HG03039 (cell line): ENCODE measurements at regions not wholly inside any gene's neighbourhood (a gene's known extent, or its start where the extent isn't known, plus 50 kb on each side); places are given as distances from the start of the nearest gene placed in this dataset.
"Not testable (repeated sequence)": the region's sequence is repeated elsewhere in the genome, so short reads cannot be mapped to it uniquely, and the experiment has no call there.

Source experiments
- ATAC-seq: cut with Tn5 transposase; IDR thresholded peaks from one replicate; pipeline ENCODE4 v1.9.1; 2021; ENCODE audit warnings: mild to moderate bottlenecking, moderate library complexity; ENCODE audit not compliant: unreplicated experiment

GRCh38 chr4:117014236-117014635 lies 71.1 kb downstream of the TRAM1L1 start:
- ATAC-seq: no peak

- no peak for ATAC-seq
Measured at GRCh38 chr4:117010671-117011070, 74.7 kb downstream of the TRAM1L1 start.

GRCh38 chr4:117001077-117001476 lies 84.3 kb downstream of the TRAM1L1 start:
- no peak for ATAC-seq

GRCh38 chr4:116982656-116983055 lies 102.7 kb downstream of the TRAM1L1 start:
- no peak for ATAC-seq

GRCh38 chr4:116980436-116980835 lies 104.9 kb downstream of the TRAM1L1 start:
- not testable (repeated sequence) for ATAC-seq

GRCh38 chr4:116959045-116959444 lies 126.3 kb downstream of the TRAM1L1 start:
- no peak for ATAC-seq

- no peak for ATAC-seq
Measured at GRCh38 chr4:116953947-116954346, 131.4 kb downstream of the TRAM1L1 start.

GRCh38 chr4:116952530-116953136 lies 132.7 kb downstream of the TRAM1L1 start:
- no peak for ATAC-seq

- ATAC-seq: no peak
Measured at GRCh38 chr4:116949856-116950255, 135.5 kb downstream of the TRAM1L1 start.

- ATAC-seq: no peak
Measured at GRCh38 chr4:116942315-116942714, 143.1 kb downstream of the TRAM1L1 start.

GRCh38 chr4:116930329-116930728 lies 155.0 kb downstream of the TRAM1L1 start:
- no peak for ATAC-seq

- ATAC-seq: no peak
Measured at GRCh38 chr4:116926631-116927295, 158.6 kb downstream of the TRAM1L1 start.

GRCh38 chr4:116925900-116926457 lies 159.4 kb downstream of the TRAM1L1 start:
- ATAC-seq: no peak

- ATAC-seq: no peak
Measured at GRCh38 chr4:116923389-116923788, 162.0 kb downstream of the TRAM1L1 start.

GRCh38 chr4:116913451-116913850 lies 171.9 kb downstream of the TRAM1L1 start:
- ATAC-seq: no peak

- no peak for ATAC-seq
Measured at GRCh38 chr4:116906758-116907157, 178.6 kb downstream of the TRAM1L1 start.

- no peak for ATAC-seq
Measured at GRCh38 chr4:116899561-116899960, 185.8 kb downstream of the TRAM1L1 start.

- no peak for ATAC-seq
Measured at GRCh38 chr4:116885579-116885978, 199.8 kb downstream of the TRAM1L1 start.

- ATAC-seq: no peak
Measured at GRCh38 chr4:116882503-116882902, 202.9 kb downstream of the TRAM1L1 start.

GRCh38 chr4:116881077-116881476 lies 204.3 kb downstream of the TRAM1L1 start:
- ATAC-seq: no peak

- ATAC-seq: no peak
Measured at GRCh38 chr4:116880625-116881024, 204.8 kb downstream of the TRAM1L1 start.

GRCh38 chr4:116878280-116878679 lies 207.1 kb downstream of the TRAM1L1 start:
- no peak for ATAC-seq
